Cardiac septum (tissue), 1 donor: ENCODE measurements at regions not wholly inside any gene's neighbourhood (a gene's known extent, or its start where the extent isn't known, plus 50 kb on each side); places are given as distances from the start of the nearest gene placed in this dataset.
"Not testable (repeated sequence)": the region's sequence is repeated elsewhere in the genome, so short reads cannot be mapped to it uniquely, and the experiment has no call there.

Source experiments
- DNase-seq: peaks from one replicate; pipeline ENCODE4 v3.0.0-alpha.2; 2020; ENCODE audit warnings: low spot score
- intact Hi-C: fragments of 100-400 bp; cut with DNase I; formaldehyde crosslinking; loops from one replicate; pipeline ENCODE4 v1.14.0; 2022
- donor health status: DM: no; HTN: no; CAD: no.

DNA sequence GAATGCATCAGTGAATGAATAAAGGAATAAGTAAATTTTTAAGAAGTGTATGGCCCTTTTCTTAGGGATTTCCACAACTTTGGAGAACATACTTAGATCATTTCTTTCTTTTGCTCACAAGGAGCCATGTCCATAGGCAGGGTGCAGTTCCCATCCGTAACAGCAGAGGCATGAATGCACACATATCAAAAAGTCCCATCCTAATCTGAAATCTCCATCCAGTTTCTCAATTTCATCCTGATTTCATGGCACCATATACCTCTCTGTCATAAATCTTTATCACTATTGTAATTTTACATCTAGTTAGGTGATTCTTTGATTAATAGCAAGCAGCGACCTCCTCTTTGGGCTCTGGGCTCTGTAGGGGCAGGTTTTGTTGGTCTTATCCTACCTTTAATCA, 359.2 kb downstream of the RRAGC start:
- intact Hi-C loops: no loop called here
- DNase-seq: no peak

- intact Hi-C loops: no loop called here
- DNase-seq: no peak
These were observed 360.9 kb downstream of the RRAGC start for GRCh38 chr1:38498686-38499085.

GRCh38 chr1:38497921-38498656, 361.5 kb downstream of the RRAGC start:
- no peak for DNase-seq

DNA sequence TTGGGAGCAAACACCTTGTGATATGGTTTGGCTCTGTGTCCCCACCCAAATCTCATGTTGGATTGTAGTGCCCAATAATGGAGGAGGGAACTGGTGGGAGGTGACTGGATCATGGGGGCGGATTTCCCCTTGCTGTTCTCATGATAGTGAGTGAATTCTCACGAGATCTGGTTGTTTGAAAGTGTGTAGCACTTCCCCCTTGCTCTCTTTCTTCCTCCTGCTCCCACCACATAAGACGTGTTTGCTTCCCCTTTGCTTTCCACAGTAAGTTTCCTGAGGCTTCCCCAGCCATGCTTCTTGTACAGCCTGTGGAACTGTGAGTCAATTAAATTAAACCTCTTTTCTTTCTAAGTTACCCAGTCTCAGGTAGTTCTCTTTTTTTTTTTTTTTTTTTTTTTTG, 366.3 kb downstream of the RRAGC start:
- DNase-seq, intact Hi-C loops: not testable (repeated sequence)

More at GRCh38 chr1:38497921-38498656, 361.5 kb downstream of the RRAGC start:
- intact Hi-C loops: no loop called here

DNA sequence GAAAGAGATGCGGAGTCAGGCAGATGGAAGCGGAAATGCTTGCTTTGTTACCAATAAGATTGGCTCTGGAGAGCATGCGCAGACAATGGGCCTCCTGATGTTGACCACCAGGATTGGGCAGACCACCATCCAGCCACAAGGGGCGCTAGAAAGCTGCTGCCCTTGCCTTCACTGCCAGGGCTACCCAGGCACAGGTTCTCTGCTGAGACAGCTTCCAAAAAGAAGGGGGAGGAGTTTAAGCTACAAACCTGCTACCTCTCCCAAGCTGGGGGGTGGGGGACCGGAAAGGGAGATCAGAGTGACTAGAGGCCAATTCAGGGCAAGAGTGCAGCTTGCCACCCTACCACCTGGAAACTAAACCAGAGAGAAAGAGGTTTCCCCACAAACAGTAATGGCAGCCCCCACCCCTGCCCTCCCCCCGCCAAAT, 369.7 kb downstream of the RRAGC start:
- DNase-seq: no peak
- intact Hi-C loops: no loop called here

GRCh38 chr1:38488162-38488898, 371.2 kb downstream of the RRAGC start:
- intact Hi-C loops: no loop called here
- no peak for DNase-seq

GRCh38 chr1:38487396-38487795, 372.2 kb downstream of the RRAGC start:
- intact Hi-C loops: no loop called here

GRCh38 chr1:38486085-38486484, 373.5 kb downstream of the RRAGC start:
- intact Hi-C loops: no loop called here
- no peak for DNase-seq

More at GRCh38 chr1:38487396-38487795, 372.2 kb downstream of the RRAGC start:
- no peak for DNase-seq

DNA sequence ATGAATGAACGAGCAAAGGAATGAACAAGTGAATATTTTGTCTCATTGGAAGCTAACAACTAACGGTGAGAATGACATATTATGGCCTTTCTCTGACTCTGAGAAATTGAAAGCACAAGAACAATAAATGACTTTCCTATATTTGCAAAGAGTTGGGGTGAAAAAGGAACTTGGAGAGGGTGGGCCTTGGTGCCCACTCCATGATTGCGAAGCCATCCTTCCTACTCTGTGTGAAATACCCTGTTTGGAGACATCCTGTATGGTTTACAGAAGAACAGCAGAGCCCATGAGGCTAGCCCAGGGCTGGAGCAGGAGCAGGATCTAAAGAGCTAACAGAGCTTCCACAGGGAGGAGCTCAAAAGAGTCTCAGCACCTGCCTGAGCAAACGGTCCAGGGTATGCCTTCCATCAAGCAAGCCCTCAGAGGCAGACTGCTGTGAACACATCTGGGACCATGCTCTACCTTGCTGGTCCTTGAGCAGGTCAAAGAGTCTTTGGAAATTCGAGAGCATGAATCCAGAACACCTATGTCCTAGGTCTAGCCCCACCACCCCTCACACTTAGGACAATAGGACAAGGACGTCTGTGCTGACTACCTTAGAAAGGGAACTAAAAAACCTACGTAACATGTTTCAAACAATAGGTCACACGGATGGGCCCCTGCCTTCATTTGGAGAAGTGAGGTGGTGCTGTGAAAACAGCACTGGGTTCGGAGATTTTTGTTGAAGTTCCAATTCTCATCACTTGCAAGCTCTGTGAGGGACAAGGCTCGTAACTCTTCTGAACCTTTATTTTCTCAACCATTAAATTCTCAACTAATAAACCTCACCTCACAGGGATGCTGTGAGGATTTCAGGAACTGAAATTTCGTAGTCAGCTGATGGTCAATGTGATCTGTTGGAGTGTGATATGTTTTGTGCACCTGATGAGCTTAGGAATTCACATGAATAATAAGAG, 377.4 kb downstream of the RRAGC start:
- DNase-seq: no peak
- intact Hi-C loops: no loop called here

DNA sequence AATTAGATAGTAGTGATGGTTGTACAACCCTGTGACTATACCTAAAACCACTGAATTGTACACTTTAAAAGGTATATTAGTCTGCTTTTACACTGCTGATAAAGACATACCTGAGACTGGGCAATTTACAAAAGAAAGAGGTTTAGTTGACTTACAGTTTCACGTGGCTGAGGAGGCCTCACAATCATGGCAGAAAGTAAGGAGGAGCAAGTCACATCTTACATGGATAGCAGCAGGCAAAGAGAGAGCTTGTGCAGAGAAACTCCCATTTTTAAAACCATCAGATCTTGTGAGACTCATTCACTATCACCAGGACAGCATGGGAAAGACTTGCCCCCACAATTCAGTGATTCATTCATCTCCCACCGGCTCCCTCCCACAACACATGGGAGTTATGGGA, 379.9 kb downstream of the RRAGC start:
- intact Hi-C loops, DNase-seq: not testable (repeated sequence)

DNA sequence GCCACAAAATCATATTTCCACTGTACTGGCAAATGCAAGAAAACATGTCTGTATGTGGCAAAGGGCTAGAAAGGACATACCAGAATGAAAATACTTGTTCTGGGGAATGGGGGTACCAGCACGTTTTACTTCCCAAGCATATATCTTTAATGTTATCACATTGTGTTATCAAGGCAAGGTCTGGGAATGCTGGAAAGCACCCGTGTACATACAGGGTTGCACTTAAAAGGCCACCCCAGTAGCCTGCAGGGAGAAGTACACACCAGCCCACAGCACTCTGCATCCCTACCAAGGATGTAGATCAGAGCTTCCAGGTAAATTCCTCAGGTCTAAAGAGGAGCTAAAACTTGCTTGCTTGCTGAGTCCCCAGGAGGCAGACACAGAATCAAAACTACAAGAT, 381.8 kb downstream of the RRAGC start:
- intact Hi-C loops: no loop called here
- no peak for DNase-seq

- intact Hi-C loops: no loop called here
- DNase-seq: no peak
These were observed 382.8 kb downstream of the RRAGC start for GRCh38 chr1:38476850-38477178.

- intact Hi-C loops: no loop called here
- DNase-seq: no peak
These were observed 383.3 kb downstream of the RRAGC start for GRCh38 chr1:38476111-38476849.

- intact Hi-C loops: no loop called here
- no peak for DNase-seq
These were observed 384.0 kb downstream of the RRAGC start for GRCh38 chr1:38475624-38476005.

DNA sequence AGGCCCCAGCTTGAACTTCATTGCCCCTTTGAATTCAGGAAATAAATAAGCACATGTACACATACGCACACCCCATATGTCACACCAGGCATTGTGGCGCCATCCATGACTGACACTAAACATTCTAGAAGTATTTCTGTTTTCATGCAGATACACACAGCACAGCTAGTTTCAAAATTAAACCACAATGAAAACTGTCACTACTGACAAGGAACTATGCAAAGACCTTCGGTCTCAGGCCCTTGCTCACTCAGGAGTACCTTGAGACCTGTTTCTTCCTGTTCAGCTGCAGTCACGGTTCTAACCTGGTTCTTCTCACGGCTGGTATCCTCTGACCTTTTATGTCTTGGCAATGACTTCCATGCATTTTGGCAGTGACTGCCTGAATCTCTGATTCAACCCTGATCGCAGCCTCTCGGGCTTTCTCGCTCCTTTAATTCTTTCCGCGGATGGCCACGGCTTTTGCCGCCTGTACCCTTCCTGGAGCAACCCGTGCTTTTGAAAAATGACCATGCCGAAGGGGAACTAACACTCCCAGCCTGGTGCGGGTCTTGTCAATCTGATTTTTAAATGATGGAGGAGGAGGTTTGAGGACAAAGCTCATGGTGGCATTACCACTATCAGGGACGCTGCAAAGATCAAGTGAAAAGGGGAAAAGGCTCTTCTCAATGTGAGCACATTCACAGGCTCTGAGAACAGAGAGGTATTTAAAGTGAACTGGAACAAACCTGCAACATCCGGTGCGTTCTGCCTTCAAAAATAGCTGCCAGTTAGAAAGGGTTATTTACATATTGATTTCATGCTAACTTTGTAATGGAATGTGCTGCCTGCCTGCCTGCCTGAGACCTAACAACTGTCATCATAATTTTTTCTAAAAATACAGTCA, 384.6 kb downstream of the RRAGC start:
- intact Hi-C loops: no loop called here
- no peak for DNase-seq

DNA sequence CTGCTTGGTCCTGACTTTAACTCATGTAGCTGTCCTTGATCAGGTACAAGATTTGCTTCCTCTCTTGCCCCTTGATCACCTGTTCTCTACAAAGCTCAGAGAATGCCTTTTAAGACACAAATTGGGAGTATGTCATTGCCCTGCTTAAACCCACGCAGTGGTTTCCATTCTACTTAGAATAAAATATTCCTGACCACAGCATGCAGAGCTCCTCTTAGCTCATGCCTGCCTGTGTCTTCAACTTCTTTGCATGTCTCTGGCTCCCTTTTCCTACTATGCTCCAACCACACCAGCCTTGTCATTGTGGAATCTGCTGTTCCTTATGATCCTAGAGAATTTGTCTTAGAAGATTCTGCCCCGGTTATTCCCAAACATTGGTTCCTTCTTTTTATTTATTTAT, 393.1 kb downstream of the RRAGC start:
- intact Hi-C loops: no loop called here
- DNase-seq: no peak

GRCh38 chr1:38465460-38465859, 394.1 kb downstream of the RRAGC start:
- intact Hi-C loops: no loop called here
- DNase-seq: no peak

DNA sequence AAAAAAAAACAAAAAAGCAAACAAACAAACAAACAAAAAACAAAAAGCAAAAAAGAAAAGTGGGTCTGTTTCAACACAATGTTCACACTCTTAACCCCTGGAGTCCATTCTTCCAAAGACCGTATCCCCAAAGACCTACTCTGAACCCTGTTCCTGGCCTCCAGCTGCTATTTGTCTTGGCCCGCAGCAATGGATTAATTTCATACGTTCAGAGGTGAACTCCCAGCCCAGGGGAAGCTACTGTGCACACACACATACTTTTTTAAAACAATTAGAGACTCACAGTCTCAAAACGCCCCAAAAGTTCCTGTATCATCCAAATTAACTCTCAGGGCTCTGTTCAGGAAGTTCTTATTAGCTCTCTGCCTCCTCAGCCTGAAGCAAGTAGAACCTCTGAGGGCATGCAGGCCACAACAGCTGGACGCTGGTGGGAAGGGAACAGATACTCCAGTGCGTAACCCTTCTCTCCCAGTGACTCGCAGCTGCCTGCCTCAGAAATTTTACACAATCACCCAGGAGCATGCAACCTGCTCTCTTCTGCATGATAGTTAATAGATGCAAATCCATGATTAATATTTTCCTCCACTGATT, 395.4 kb downstream of the RRAGC start:
- intact Hi-C loops: no loop called here
- DNase-seq: no peak
